ENCODE measurements at regions not wholly inside any gene's neighbourhood (a gene's known extent, or its start where the extent isn't known, plus 50 kb on each side); places are given as distances from the start of the nearest gene placed in this dataset.

DNA sequence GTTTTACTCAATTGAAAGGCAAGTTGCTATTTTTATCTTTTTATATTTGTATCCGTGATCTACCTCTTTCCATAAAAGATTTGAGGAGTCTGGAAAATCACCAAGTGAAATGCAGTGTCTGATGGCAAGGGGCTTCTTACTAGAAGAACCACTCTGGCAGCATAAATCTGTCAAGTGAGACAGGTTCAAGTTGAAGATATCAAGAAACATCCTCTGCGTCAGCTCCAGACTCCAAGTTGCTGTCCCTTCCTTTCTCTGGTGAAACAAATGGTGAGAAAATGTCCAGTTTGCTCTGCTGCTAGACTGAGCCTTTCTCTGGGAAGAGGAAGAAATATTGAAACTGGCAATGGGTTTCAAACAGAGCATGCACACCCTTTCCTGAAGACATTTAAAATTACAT is 411.2 kb downstream of the PLPP3 start:
- no peak for DNase-seq (ENCODE audit: low spot score)
- no peaks in the 10 kb centered on the region for H3K36me3 Mint-ChIP-seq (ENCODE audit: low read depth, unreplicated experiment)
- H3K27ac Mint-ChIP-seq (ENCODE audit: unreplicated experiment): no peak overlapping the region
- TF ChIP-seq CTCF (IDR thresholded peaks at IDR 0.05; ENCODE audit: unreplicated experiment): no peak
- H3K27me3 Mint-ChIP-seq (ENCODE audit: unreplicated experiment): no peaks in the 10 kb centered on the region
- no peak overlapping the region for H3K4me3 Mint-ChIP-seq (ENCODE audit: unreplicated experiment)
- no peaks in the 10 kb centered on the region for H3K9me3 Mint-ChIP-seq (ENCODE audit: unreplicated experiment)
- peaks cover 4% of the 10 kb centered on the region for H3K4me1 Mint-ChIP-seq (ENCODE audit: unreplicated experiment)

GRCh38 chr1:56167596-56167995 is 411.8 kb downstream of the PLPP3 start:
- Mint-ChIP-seq H3K4me1 (ENCODE audit: unreplicated experiment) (peaks cover 4% of the 10 kb centered on the region), H3K36me3 (ENCODE audit: low read depth, unreplicated experiment) (no peaks in the 10 kb centered on the region), H3K4me3 (ENCODE audit: unreplicated experiment) (no peak overlapping the region), H3K27me3 (ENCODE audit: unreplicated experiment) (no peaks in the 10 kb centered on the region), H3K9me3 (ENCODE audit: unreplicated experiment) (no peaks in the 10 kb centered on the region), H3K27ac (ENCODE audit: unreplicated experiment) (no peak overlapping the region)
- DNase-seq (ENCODE audit: low spot score): no peak
- no peak for TF ChIP-seq CTCF (IDR thresholded peaks at IDR 0.05; ENCODE audit: unreplicated experiment)

DNA sequence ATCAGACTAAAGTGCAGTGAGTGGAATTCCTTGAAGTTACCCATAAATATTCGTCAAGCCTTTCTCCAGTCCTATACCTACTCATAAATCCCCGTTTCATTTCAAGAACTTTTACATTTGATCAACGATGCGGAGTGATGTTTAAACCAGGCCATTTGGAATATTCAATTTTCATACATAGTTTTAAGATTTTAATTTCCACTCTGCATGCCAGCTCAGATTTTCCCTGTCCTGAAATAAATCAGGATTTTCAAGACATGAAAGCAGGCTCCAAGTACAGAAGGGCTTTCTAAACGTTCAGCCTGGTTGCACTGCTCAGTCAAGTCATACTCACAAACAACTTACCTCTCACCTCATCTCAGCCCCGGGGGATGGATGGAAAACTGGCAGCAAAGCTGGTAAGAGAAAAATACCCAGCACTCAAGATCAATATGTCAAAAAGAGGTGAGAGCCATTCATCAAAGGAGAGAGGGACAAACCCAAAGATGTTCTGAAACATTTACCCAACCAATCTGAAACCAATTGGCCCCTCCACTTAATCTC is 418.5 kb downstream of the PLPP3 start:
- Mint-ChIP-seq H3K27ac (ENCODE audit: unreplicated experiment) (no peak overlapping the region), H3K4me1 (ENCODE audit: unreplicated experiment) (peaks cover under 1% of the 10 kb centered on the region), H3K27me3 (ENCODE audit: unreplicated experiment) (no peaks in the 10 kb centered on the region), H3K4me3 (ENCODE audit: unreplicated experiment) (no peak overlapping the region), H3K9me3 (ENCODE audit: unreplicated experiment) (no peaks in the 10 kb centered on the region), H3K36me3 (ENCODE audit: low read depth, unreplicated experiment) (no peaks in the 10 kb centered on the region)
- TF ChIP-seq CTCF (IDR thresholded peaks at IDR 0.05; ENCODE audit: unreplicated experiment): no peak
- no peak for DNase-seq (ENCODE audit: low spot score)

- Mint-ChIP-seq H3K4me3 (ENCODE audit: unreplicated experiment) (no peak overlapping the region), H3K36me3 (ENCODE audit: low read depth, unreplicated experiment) (no peaks in the 10 kb centered on the region), H3K27me3 (ENCODE audit: unreplicated experiment) (no peaks in the 10 kb centered on the region), H3K9me3 (ENCODE audit: unreplicated experiment) (no peaks in the 10 kb centered on the region), H3K27ac (ENCODE audit: unreplicated experiment) (no peak overlapping the region), H3K4me1 (ENCODE audit: unreplicated experiment) (no peaks in the 10 kb centered on the region)
- no peak for TF ChIP-seq CTCF (IDR thresholded peaks at IDR 0.05; ENCODE audit: unreplicated experiment)
- DNase-seq (ENCODE audit: low spot score): no peak
Measured at GRCh38 chr1:56156971-56157876, 422.1 kb downstream of the PLPP3 start.

GRCh38 chr1:56153276-56153675 is 426.1 kb downstream of the PLPP3 start:
- Mint-ChIP-seq H3K4me1 (ENCODE audit: unreplicated experiment) (no peaks in the 10 kb centered on the region), H3K27me3 (ENCODE audit: unreplicated experiment) (no peaks in the 10 kb centered on the region), H3K4me3 (ENCODE audit: unreplicated experiment) (no peak overlapping the region), H3K27ac (ENCODE audit: unreplicated experiment) (no peak overlapping the region), H3K36me3 (ENCODE audit: low read depth, unreplicated experiment) (no peaks in the 10 kb centered on the region), H3K9me3 (ENCODE audit: unreplicated experiment) (no peaks in the 10 kb centered on the region)
- TF ChIP-seq CTCF (IDR thresholded peaks at IDR 0.05; ENCODE audit: unreplicated experiment): no peak
- DNase-seq (ENCODE audit: low spot score): no peak

Measured in endothelial cell (in vitro differentiated cells).